Mesendoderm (in vitro differentiated cells): ENCODE measurements at regions not wholly inside any gene's neighbourhood (a gene's known extent, or its start where the extent isn't known, plus 50 kb on each side); places are given as distances from the start of the nearest gene placed in this dataset.
A peak's percentile ranks its signal among the peaks of the same experiment; 100 is the strongest.

Experiments used
- DNase-seq: peaks from one replicate; pipeline ENCODE4 v3.0.0; 2013
- H2AK5ac ChIP-seq: 2 replicates; pipeline ENCODE4 v1.6.1; 2013; ENCODE audit warnings: low read length, inconsistent platforms
- H2BK120ac ChIP-seq: 2 replicates; pipeline ENCODE4 v1.6.1; 2013; ENCODE audit warnings: low read depth, mild to moderate bottlenecking, low read length, moderate library complexity, mixed read lengths
- H2BK15ac ChIP-seq: replicated peaks from 2 replicates; pipeline ENCODE4 v1.6.1; 2013; ENCODE audit warnings: low read depth, mild to moderate bottlenecking, moderate library complexity
- H2BK5ac ChIP-seq: 2 replicates; pipeline ENCODE4 v1.6.1; 2013; ENCODE audit warnings: low read length, inconsistent platforms
- H3K18ac ChIP-seq: 2 replicates; pipeline ENCODE4 v1.6.1; 2013; ENCODE audit warnings: mild to moderate bottlenecking, low read length, mixed read lengths
- H3K23ac ChIP-seq: one replicate; pipeline ENCODE4 v1.6.1; 2013; ENCODE audit warnings: low read length
- H3K27ac ChIP-seq: 2 replicates; pipeline ENCODE4 v1.5.1; 2013; ENCODE audit warnings: low read depth, mild to moderate bottlenecking, inconsistent platforms, low read length, moderate library complexity
- H3K27me3 ChIP-seq: 2 replicates; pipeline ENCODE4 v1.6.1; 2013; ENCODE audit warnings: low read length, control low read depth, mild to moderate bottlenecking, inconsistent platforms; ENCODE audit not compliant: insufficient read depth, poor library complexity
- H3K36me3 ChIP-seq: 2 replicates; pipeline ENCODE4 v1.6.1; 2013; ENCODE audit warnings: low read length, inconsistent platforms; ENCODE audit not compliant: control insufficient read depth, insufficient read depth
- H3K4ac ChIP-seq: one replicate; pipeline ENCODE4 v1.6.1; 2013; ENCODE audit warnings: low read depth, mild to moderate bottlenecking, low read length, moderate library complexity
- H3K4me1 ChIP-seq: 2 replicates; pipeline ENCODE4 v1.6.1; 2013; ENCODE audit warnings: low read depth, low read length, inconsistent platforms; ENCODE audit not compliant: control insufficient read depth
- H3K4me2 ChIP-seq: 2 replicates; pipeline ENCODE4 v1.6.1; 2013; ENCODE audit warnings: low read length
- H3K4me3 ChIP-seq: 2 replicates; pipeline ENCODE4 v1.5.1; 2013; ENCODE audit warnings: mild to moderate bottlenecking, low read length
- H3K56ac ChIP-seq: one replicate; pipeline ENCODE4 v1.6.1; 2013; ENCODE audit warnings: low read length
- H3K79me1 ChIP-seq: 2 replicates; pipeline ENCODE4 v1.6.1; 2013; ENCODE audit warnings: low read length, inconsistent platforms
- H3K79me2 ChIP-seq: 2 replicates; pipeline ENCODE4 v1.6.1; 2013; ENCODE audit warnings: mild to moderate bottlenecking, low read length; ENCODE audit not compliant: control insufficient read depth, insufficient read depth
- H3K9ac ChIP-seq: 2 replicates; pipeline ENCODE4 v1.6.1; 2013; ENCODE audit warnings: low read length, inconsistent platforms
- H4K5ac ChIP-seq: one replicate; pipeline ENCODE4 v1.6.1; 2013; ENCODE audit warnings: low read length
- H4K8ac ChIP-seq: one replicate; pipeline ENCODE4 v1.6.1; 2013; ENCODE audit warnings: low read depth, mild to moderate bottlenecking, control low read depth, low read length, moderate library complexity
- WGBS: extraction: QIAGEN DNeasy Blood & Tissue Kit; methylation state at CpG from one replicate; pipeline ENCODE4 v1.1.7; 2013; ENCODE audit warnings: low lambda C conversion rate, missing lambda C conversion rate; ENCODE audit not compliant: insufficient coverage; ENCODE audit errors: extremely low coverage; 5-methylcytosine and 5-hydroxymethylcytosine counted together

DNA sequence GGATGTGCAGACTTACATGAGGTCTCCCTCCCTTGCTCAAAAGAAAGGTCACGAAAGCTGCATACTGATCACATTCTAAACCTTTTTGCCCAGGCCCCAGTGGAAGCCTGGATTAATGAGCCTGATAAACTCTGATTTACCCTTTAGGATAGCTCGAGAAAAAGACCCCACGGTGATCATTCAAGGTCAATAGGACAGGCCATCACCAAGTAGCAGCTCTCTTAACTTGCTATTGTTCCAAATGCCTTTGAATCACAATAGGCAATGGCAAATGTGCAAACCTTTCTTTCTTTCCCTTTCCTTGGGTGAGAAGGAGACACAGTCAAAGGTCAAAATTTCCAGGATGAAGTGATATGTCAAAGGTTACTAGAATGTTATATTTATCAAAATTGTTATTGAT is 327.3 kb downstream of the HDGFL1 start:
- Histone ChIP-seq H4K8ac (no peak overlapping the region), H3K4ac (no peak overlapping the region), H3K9ac (no peak overlapping the region), H3K36me3 (no peaks in the 10 kb centered on the region), H3K79me1 (no peaks in the 10 kb centered on the region), H3K27me3 (no peaks in the 10 kb centered on the region), H3K4me3 (no peak overlapping the region), H2BK120ac (no peak overlapping the region), H3K27ac (no peak overlapping the region), H2BK5ac (no peak overlapping the region), H3K4me1 (no peaks in the 10 kb centered on the region), H3K18ac (no peak overlapping the region), H2BK15ac (no peak overlapping the region), H3K56ac (no peak overlapping the region), H3K4me2 (no peak overlapping the region), H3K79me2 (no peaks in the 10 kb centered on the region), H4K5ac (no peak overlapping the region), H3K23ac (no peak overlapping the region), H2AK5ac (no peak overlapping the region)
- no CpG with 5 or more reads among the region's 3 CpGs for WGBS
- DNase-seq: no peak

DNA sequence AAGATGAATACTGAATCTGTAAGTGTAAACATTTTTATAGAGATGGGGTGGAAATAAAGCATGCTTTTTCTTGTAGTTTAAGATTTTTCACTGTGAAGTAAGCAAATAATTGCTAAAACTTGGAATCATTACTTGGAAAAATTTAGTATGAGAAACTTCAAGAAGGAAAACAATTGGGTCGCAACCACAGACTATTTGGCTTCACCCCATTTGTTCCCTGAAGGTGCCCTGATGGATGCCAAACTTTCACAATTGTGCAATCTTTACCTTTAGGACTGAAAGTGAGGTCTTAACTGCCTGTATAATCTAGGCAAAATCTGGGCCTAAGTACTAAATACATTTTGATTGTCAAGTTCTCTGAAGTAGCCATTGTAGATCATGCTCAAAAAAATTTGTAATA is 330.1 kb downstream of the HDGFL1 start:
- no peak overlapping the region for H2AK5ac ChIP-seq
- H4K8ac ChIP-seq: no peak overlapping the region
- H2BK120ac ChIP-seq: no peak overlapping the region
- no peaks in the 10 kb centered on the region for H3K79me2 ChIP-seq
- H2BK5ac ChIP-seq: no peak overlapping the region
- no peak for DNase-seq
- H3K9ac ChIP-seq: no peak overlapping the region
- no peak overlapping the region for H2BK15ac ChIP-seq
- H3K4me1 ChIP-seq: no peaks in the 10 kb centered on the region
- no peak overlapping the region for H3K23ac ChIP-seq
- H3K79me1 ChIP-seq: no peaks in the 10 kb centered on the region
- no peak overlapping the region for H3K27ac ChIP-seq
- WGBS: no CpG with 5 or more reads among the region's 1 CpG
- no peak overlapping the region for H3K4me2 ChIP-seq
- H3K4me3 ChIP-seq: no peak overlapping the region
- no peaks in the 10 kb centered on the region for H3K27me3 ChIP-seq
- H3K36me3 ChIP-seq: no peaks in the 10 kb centered on the region
- no peak overlapping the region for H3K18ac ChIP-seq
- no peak overlapping the region for H4K5ac ChIP-seq
- no peak overlapping the region for H3K4ac ChIP-seq
- H3K56ac ChIP-seq: no peak overlapping the region

- Histone ChIP-seq H3K27ac (no peak overlapping the region), H2AK5ac (no peak overlapping the region), H3K79me1 (no peaks in the 10 kb centered on the region), H2BK120ac (no peak overlapping the region), H3K4me2 (no peak overlapping the region), H3K27me3 (no peaks in the 10 kb centered on the region), H3K23ac (no peak overlapping the region), H3K18ac (no peak overlapping the region), H3K9ac (no peak overlapping the region), H4K8ac (no peak overlapping the region), H3K79me2 (no peaks in the 10 kb centered on the region), H3K4me3 (no peak overlapping the region), H3K4me1 (no peaks in the 10 kb centered on the region), H3K4ac (no peak overlapping the region), H2BK15ac (no peak overlapping the region), H3K56ac (no peak overlapping the region), H2BK5ac (no peak overlapping the region), H4K5ac (no peak overlapping the region), H3K36me3 (no peaks in the 10 kb centered on the region)
- no peak for DNase-seq
- no CpG with 5 or more reads among the region's 3 CpGs for WGBS
Measured at GRCh38 chr6:22903826-22904225, 334.5 kb downstream of the HDGFL1 start.

DNA sequence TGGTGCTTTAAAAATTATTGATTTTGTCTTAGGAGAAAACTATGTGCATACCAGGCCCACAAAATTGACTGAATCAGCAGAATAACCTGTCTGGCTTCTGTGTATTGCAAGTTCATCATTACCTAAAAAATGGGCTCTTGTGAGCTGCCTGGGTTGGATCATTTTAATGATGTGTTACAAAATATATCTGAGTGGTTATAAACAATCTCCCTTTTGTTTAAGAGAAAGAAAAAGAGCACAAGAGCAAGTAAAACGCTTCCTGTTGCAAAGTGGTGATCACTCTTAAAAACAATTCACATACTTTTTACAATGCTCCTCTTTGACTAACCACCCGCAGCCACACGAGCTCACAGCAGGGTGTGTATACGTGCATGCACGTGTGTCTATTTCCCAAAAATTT is 335.1 kb downstream of the HDGFL1 start:
- Histone ChIP-seq H3K36me3 (no peaks in the 10 kb centered on the region), H3K4ac (no peak overlapping the region), H2AK5ac (no peak overlapping the region), H3K56ac (no peak overlapping the region), H2BK120ac (no peak overlapping the region), H4K8ac (no peak overlapping the region), H3K9ac (no peak overlapping the region), H3K4me3 (no peak overlapping the region), H3K18ac (no peak overlapping the region), H3K4me1 (no peaks in the 10 kb centered on the region), H3K79me1 (no peaks in the 10 kb centered on the region), H3K79me2 (no peaks in the 10 kb centered on the region), H3K23ac (no peak overlapping the region), H3K27me3 (no peaks in the 10 kb centered on the region), H4K5ac (no peak overlapping the region), H3K27ac (no peak overlapping the region), H3K4me2 (no peak overlapping the region), H2BK5ac (no peak overlapping the region), H2BK15ac (no peak overlapping the region)
- no peak for DNase-seq
- no CpG with 5 or more reads among the region's 5 CpGs for WGBS

DNA sequence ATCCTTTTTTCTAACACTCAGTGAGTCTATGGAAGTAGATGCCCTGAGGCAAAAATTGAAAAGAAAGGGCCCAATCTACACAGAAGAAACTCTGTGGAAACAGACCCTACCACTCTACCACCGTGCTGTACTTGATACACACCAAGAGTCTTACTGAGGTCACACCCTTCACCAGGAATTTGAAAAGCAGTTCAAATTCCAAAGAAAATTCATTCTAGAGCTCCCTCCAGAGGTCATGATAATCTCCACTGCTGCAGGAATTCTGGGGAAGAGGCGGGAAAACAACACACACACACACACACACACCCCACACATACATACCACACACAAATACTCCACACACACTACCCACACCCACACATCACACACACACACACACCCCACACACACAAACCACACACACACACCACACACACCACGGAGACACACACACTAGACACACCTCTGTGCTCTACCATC is 336.8 kb downstream of the HDGFL1 start:
- Histone ChIP-seq H3K4me2 (no peak overlapping the region), H3K4ac (no peak overlapping the region), H3K18ac (no peak overlapping the region), H4K8ac (no peak overlapping the region), H3K23ac (no peak overlapping the region), H2BK5ac (no peak overlapping the region), H2BK120ac (no peak overlapping the region), H3K4me3 (no peak overlapping the region), H3K27ac (no peak overlapping the region), H3K79me2 (no peaks in the 10 kb centered on the region), H2BK15ac (no peak overlapping the region), H3K56ac (peak overlapping the region; percentile 65), H3K4me1 (no peaks in the 10 kb centered on the region), H3K9ac (no peak overlapping the region), H4K5ac (no peak overlapping the region), H3K36me3 (no peaks in the 10 kb centered on the region), H3K27me3 (no peaks in the 10 kb centered on the region), H2AK5ac (no peak overlapping the region), H3K79me1 (no peaks in the 10 kb centered on the region)
- DNase-seq: peak; percentile 77
- 100% methylated on average over 1 of the region's 3 CpGs for WGBS

GRCh38 chr6:22907085-22907484 is 337.7 kb downstream of the HDGFL1 start:
- no peaks in the 10 kb centered on the region for H3K79me2 ChIP-seq
- no peak overlapping the region for H3K27ac ChIP-seq
- no peak overlapping the region for H2BK120ac ChIP-seq
- no peaks in the 10 kb centered on the region for H3K36me3 ChIP-seq
- no peak overlapping the region for H3K4me3 ChIP-seq
- no peak overlapping the region for H3K9ac ChIP-seq
- no peak for DNase-seq
- no peaks in the 10 kb centered on the region for H3K79me1 ChIP-seq
- no peak overlapping the region for H4K8ac ChIP-seq
- no peak overlapping the region for H2BK5ac ChIP-seq
- no CpG with 5 or more reads among the region's 1 CpG for WGBS
- H3K18ac ChIP-seq: no peak overlapping the region
- no peak overlapping the region for H3K56ac ChIP-seq
- H2AK5ac ChIP-seq: no peak overlapping the region
- H3K4me1 ChIP-seq: no peaks in the 10 kb centered on the region
- H3K4ac ChIP-seq: no peak overlapping the region
- H3K4me2 ChIP-seq: no peak overlapping the region
- H3K27me3 ChIP-seq: no peaks in the 10 kb centered on the region
- H3K23ac ChIP-seq: no peak overlapping the region
- no peak overlapping the region for H4K5ac ChIP-seq
- H2BK15ac ChIP-seq: no peak overlapping the region
